NCI-H146 (cell line): ENCODE measurements at regions not wholly inside any gene's neighbourhood (a gene's known extent, or its start where the extent isn't known, plus 50 kb on each side); places are given as distances from the start of the nearest gene placed in this dataset.

Experiments
- DNase-seq: peaks from one replicate; lab custom pipeline; 2025; lab: John Stamatoyannopoulos, UW

DNA sequence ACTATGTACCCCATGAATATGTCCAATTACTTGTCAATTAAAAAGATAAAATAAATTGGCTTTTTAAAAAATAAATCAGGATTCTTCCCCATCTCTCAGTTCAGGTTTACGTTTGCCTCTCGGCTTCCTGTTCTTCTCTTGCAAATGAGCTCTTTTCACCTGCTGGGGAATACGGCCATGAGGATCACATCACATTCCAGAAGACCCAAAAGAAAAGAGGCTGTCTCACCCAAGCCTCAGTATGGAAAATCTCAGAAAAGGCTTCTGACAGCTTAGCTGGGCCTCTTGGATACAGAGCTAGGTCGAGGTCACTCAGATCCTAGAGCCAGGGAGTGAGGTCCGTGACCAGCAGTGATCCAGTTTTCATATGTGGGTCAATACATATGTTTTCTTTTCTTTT, 171.2 kb upstream of the SDK2 start:
- DNase-seq = no peak

- DNase-seq = no peak
Measured at GRCh38 chr17:73819440-73820395, 175.5 kb upstream of the SDK2 start.

DNA sequence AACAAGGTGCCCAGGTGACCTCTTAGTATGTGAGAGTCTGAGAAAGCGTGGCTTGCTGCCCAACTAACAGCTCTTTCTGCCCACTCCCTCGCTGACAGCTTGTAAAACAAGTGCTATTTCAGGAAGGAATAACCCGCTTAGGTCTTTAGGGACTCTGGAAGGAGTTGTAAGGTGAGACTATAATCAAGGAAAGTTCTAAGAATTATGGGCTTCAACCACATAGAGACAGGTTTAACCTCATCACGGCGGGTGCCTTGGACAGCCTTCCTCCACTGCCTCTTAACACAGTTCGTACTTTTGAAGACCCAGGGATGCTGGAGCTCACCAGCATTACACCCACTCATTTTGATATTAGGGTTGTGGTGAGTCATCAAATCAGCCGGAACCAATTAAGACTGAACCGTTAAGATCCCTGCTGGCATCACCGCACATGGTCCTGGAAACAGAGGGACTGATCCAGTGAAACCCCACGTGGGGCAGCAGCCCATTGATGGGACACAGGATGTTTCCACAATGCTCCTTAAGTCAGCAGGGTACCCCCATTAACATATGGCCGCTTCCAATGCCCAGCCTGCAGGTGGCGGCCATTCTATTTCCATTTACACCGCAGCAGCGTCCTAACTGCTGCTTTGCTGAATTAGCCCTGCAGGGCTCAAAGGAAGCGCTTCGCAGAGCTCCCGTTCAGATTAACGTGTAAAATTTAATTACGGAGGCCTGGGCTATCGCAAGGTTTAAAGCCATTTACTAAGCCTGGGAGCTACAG, 176.6 kb upstream of the SDK2 start:
- DNase-seq = peak; percentile 63

GRCh38 chr17:73821665-73822064, 177.4 kb upstream of the SDK2 start:
- no peak for DNase-seq

DNA sequence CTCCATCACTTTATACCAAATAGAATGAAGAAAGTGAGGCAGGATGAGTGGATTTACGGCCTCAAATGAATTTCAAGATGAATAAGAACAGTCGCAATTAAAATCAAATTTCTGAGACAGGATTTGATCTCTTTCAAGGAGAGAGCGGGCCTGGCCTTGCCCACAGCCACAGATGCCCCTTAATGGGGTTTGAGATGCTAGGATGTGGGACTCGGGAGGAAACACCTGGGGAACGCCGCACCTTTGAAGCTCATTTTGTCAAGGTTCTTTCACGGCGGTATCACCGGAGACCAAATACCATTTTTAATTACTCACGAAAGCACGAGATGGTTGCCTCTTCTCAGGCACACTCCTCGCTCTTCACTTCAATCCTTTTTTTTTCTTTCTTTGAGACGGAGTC, 178.1 kb upstream of the SDK2 start:
- DNase-seq = no peak

GRCh38 chr17:73823684-73824083, 179.4 kb upstream of the SDK2 start:
- no peak for DNase-seq

DNA sequence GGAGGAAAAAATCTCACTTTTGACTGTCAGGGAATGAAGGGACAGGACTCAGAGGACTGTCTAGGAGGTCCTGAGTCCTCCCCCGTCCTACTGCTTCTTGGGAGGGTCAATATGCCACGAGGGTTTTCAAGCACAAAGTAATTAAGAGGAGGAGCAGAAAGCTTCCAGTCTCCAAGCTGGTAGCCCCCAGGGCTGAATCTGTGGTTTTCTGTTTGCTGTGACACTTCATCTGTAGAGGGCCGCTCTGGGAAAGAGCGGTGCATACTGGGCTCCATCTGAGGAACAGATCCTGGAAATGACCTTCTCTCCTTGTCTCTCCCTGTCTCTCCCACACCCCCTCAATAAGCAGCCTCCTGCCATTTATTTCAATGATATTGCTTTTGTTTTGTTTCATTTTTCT, 180.1 kb upstream of the SDK2 start:
- no peak for DNase-seq

GRCh38 chr17:73826181-73826871, 182.1 kb upstream of the SDK2 start:
- no peak for DNase-seq

- no peak for DNase-seq
Measured at GRCh38 chr17:73826872-73827228, 182.6 kb upstream of the SDK2 start.

DNA sequence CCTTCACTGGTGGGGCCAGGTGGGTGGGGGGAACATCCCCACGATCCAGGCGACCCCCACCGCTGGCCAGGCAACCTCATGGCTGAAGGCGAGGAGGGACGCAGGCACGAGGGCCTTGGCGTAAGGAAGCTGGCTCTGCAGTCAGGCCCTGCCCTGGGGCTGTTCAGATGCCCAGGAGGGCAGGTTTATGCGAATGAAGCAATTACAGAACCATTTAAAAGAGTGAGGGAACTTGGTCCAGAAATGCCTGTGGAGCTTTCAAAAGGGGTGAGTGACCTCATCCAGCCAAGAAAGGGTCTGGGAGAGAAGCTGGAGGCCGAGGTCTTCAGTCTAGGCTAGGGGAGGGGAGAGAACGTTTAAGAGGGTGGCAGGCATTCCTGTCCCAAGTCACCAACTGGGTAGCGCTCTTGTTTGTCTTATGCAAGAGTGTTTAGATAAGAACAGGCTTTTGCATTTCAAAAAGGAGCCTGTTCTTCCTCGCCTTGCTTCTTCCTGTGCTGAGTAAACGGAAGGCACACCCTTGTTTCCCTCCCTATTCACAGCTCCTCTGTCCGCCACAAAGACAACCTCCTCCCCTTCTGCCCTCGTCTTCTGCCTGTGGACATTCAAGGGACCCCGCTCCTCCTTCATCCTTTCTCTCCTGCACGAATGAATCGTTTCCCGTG, 183.5 kb upstream of the SDK2 start:
- DNase-seq = peak; percentile 20

DNA sequence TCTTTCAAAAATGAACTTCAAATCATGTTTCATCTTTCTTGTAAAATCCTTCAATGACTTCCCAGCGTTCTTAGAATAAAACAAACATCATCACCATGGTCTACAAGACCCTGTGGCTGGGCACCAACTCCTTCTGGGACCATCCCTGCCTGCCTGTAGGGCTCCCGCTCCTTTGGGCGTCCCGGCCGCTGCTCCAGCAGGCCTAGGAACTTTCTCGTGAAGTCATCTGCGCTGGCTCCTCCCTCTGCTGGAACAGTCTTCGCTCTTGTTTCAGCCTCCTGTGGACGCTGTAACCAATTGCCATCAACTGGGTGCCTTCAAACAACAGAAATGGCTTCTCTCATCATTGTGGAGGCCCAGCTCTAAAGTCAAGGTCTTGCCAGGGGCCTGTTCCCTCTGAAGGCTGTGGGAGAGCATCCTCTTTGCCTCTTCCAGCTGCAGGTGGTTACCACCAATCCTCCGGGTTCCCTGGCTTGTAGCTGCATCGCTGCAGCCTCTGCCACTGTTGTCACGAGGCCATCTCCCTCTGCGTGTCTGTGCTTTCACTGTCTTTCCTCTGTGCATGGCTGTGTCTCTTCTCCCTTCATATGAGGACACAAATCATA, 185.5 kb upstream of the SDK2 start:
- no peak for DNase-seq

GRCh38 chr17:73831699-73832098, 187.5 kb upstream of the SDK2 start:
- no peak for DNase-seq

DNA sequence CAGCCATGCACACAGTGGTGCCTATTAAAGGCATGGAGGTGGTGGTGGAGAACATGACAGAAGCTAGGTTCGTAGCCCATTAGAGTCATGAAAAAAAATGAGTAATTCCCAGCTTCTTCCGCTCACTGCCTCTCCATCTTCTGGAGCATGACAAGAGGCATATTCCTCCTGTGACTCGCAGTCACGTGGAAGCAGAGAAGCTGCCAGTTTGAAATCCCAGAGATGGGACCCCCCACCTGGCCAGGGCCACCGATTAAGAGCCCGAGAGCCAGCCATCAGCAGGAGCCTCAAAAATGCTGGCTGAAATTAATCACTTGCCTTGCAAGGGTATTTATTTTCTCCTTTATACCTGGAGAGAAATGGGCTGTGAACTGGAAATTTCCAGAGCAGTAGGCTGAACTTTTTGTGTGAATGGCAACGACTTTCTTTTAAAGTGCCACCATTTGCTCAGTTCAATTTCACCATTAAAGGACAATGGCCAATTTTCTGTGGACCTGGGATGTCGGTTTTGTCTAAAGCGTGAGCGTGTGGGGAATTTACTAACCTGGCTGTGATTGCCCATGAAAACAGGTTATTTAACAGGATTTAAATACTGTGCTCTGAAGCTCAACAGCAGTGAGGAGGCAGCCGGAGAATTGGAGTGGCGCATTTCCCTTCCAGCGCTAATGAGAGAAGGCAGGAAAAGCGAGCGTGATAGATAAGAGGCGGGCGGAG, 189.7 kb upstream of the SDK2 start:
- peak; percentile 12 for DNase-seq

DNA sequence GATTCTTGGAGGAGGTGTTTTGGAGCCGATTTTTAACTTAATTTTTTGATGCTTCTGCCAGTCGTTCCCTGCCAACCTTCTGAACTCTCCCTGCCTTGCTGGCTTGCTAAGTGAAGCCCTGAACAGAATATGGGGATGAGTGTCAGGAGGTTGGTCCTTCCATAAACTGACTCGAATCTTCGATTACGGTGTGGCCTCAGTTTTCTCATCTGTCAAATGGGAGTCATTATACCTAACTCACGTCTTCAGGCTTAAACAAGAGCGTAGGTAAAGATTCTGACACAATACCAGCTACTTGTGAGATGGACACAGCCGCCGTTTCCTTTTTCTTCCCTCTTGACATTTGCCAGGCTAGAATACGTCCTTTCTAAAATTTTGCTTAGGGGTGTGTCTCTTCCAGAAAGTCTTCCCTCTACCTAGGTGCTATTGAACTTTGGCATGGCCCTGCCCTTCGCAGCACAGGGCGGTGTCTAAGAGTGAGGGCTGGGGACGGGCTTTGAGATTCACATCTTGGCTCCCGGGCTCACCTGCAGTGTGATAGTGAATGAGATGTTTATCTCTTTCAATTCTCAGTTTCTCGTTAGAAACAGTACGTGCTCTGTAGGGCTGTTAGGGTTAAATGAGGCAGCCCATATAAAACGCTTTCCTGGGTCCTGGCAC, 190.6 kb upstream of the SDK2 start:
- no peak for DNase-seq

GRCh38 chr17:73835605-73836004, 191.4 kb upstream of the SDK2 start:
- DNase-seq = no peak

- no peak for DNase-seq
Measured at GRCh38 chr17:73838815-73839214, 194.6 kb upstream of the SDK2 start.

DNA sequence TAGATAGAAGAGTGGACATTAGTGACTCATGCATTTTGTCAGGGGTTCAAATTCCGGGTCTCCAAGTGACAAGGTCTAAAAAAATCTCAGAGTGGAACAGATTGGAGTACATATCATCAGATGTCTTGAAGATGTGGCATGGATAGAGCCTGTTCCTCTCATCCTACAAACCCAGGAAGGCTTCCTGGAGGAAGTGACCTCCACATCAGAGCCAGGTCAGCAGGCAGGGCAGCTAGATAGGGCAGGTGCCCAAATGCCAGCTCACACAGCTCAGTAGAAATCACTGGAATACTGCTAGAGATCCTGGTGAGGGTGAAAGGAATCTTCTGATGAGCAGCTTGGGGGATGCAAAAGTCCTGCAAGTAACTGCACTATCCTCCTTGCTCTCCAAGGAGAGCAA, 196.6 kb upstream of the SDK2 start:
- DNase-seq = no peak

DNA sequence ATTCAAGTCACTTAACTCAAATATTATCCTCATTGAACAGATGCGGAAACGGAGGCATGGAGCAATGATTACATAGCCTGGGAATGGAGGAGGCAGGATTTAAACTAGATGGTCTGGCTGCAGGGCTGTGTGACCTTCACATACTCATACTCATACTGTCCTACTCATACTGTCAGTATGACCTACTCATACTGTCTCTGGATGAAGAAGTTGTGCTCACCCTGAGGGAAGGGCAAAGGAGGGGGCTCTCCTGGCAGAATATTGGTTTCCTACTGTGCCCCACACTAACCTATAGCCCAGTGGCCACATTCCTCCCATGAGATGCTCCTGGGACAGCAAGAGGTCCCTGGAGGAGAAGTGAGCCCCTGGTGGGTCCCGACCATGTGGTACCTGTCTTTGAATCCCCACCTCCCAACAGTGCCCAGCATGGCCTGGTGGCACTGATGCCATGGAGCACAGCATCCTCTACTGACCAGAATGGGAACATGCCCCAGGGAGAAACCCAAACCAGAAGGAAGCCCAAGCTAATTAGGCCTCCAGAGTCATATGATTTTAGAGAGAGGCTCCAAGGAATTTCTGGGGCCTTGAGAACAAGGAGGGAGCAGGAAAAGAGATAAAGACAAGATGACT, 197.3 kb upstream of the SDK2 start:
- peak; percentile 36 for DNase-seq

DNA sequence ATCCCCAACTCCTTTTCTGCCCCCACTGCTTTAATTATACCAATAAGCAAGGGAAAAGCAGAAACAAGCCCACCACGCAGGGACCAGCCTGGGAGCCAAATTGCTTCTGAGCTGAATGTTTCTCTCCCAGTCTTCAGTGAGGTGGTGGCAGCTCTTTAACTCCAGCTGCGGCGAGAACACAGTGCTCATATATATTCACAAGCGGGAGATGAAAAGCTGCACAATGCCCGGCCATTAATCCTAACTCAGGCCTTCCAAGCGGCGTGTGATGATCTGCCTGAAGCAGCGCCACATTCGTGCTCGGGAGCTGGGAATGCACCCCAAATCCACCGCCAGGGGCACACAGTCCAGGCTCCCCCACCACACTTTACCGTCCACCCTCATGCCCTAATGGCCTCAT, 203.7 kb upstream of the SDK2 start:
- no peak for DNase-seq

DNA sequence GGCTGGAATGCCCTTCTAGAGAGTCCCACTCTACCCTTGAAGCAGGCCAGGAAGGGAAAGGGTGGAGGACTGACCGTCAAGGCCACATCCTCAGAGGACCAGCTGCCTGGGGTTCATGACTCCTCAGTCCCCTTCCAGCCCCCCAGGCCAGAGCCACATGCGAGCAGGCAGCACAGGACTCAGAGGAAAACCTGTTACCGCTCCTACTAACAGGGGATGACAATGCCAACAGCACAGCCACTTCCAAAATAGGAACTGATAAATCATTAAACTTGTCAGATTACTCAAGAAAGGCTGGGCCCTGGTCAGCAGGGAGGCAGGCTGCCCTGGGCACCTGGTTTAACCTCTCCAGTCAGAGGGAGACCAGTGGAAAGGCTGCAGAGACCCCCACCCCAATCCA, 206.2 kb upstream of the SDK2 start:
- DNase-seq = no peak
